GM12878 (cell line): ENCODE measurements at regions not wholly inside any gene's neighbourhood (a gene's known extent, or its start where the extent isn't known, plus 50 kb on each side); places are given as distances from the start of the nearest gene placed in this dataset.

ENCODE experiments used
- ATAC-seq: fragments of 200-7000 bp; cut with Tn5 transposase; 3 replicates; pipeline ENCODE4 v1.9.1; 2020; ENCODE audit warnings: mild to moderate bottlenecking, moderate library complexity
- BruUV-seq: library from RNA; stranded (reverse); fragments of 400-500 nt; replicated peaks from 2 replicates; lab custom pipeline; 2021; lab: Mats Ljungman, UMichigan
- CTCF ChIA-PET: fragments of 300-600 bp; sonication (Branson Sonifier 250); formaldehyde crosslinking; extraction: SDS; loops from one replicate; lab custom pipeline; 2021; ENCODE audit warnings: inconsistent platforms; lab: Yijun Ruan, JAX
- POLR2A ChIA-PET: fragments of 350-600 bp; formaldehyde crosslinking; extraction: SDS; loops from one replicate; lab custom pipeline; 2021; ENCODE audit warnings: inconsistent platforms; lab: Charles Lee
- RAD21 ChIA-PET: fragments of 300-600 bp; sonication (Branson Sonifier 250); formaldehyde crosslinking; loops from one replicate; lab custom pipeline; 2023; ENCODE audit warnings: antibody characterized with exemption; ENCODE audit not compliant: unreplicated experiment; lab: Charles Lee
- SMC1A ChIA-PET: fragments of 300-600 bp; sonication (Branson Sonifier 250); formaldehyde crosslinking; loops from one replicate; lab custom pipeline; 2023; ENCODE audit not compliant: unreplicated experiment, uncharacterized antibody; lab: Charles Lee
- DNase-seq: peaks from one replicate; pipeline ENCODE4 v3.0.0-alpha.2; 2011; ENCODE audit warnings: low read depth, low spot score
- FAIRE-seq: peaks from 3 replicates; lab custom pipeline; 2011; peaks lifted over from hg19 to GRCh38; lab: Jason Lieb, UNC
- H2AFZ ChIP-seq: 2 replicates; pipeline ENCODE4 v1.6.0; 2011; ENCODE audit warnings: low read depth, low read length, control low read depth; ENCODE audit not compliant: control insufficient read depth
- H3K27ac ChIP-seq: 2 replicates; pipeline ENCODE4 v1.5.1; 2011; ENCODE audit warnings: control low read depth; ENCODE audit not compliant: control insufficient read depth, insufficient read depth
- H3K27me3 ChIP-seq, 2 experiments: replicated peaks in 1 of 2; 2 replicates each; pipeline versions ENCODE4 v1.6.0 to v1.6.1; 2011; ENCODE audit warnings: low read length in 1 of 2; ENCODE audit not compliant: control insufficient read depth in 2 of 2, insufficient read depth in 2 of 2
- H3K36me3 ChIP-seq, 2 experiments: 2 replicates each; pipeline ENCODE4 v1.5.1; 2011; ENCODE audit warnings: low read length in 1 of 2; ENCODE audit not compliant: control insufficient read depth in 2 of 2, insufficient read depth in 2 of 2
- H3K4me1 ChIP-seq: 2 replicates; pipeline ENCODE4 v1.6.1; 2011; ENCODE audit warnings: mild to moderate bottlenecking, low read length, moderate library complexity, mixed read lengths; ENCODE audit not compliant: control insufficient read depth, insufficient read depth
- H3K4me2 ChIP-seq: 2 replicates; pipeline ENCODE4 v1.6.0; 2011; ENCODE audit warnings: control low read depth; ENCODE audit not compliant: control insufficient read depth, insufficient read depth
- H3K4me3 ChIP-seq: fragments of 200-600 bp; sonication (generic); 2 replicates; pipeline ENCODE4 v1.5.1; 2016
- H3K79me2 ChIP-seq: 2 replicates; pipeline ENCODE4 v1.6.0; 2011; ENCODE audit warnings: low read length; ENCODE audit not compliant: control insufficient read depth, insufficient read depth
- H3K9ac ChIP-seq: 2 replicates; pipeline ENCODE4 v1.8.0; 2011; ENCODE audit warnings: low read length, control low read depth, mixed read lengths; ENCODE audit not compliant: control insufficient read depth, insufficient read depth
- H3K9me3 ChIP-seq: replicated peaks from 3 replicates; pipeline ENCODE4 v1.5.1; 2011; ENCODE audit warnings: mild to moderate bottlenecking, low read length; ENCODE audit not compliant: control insufficient read depth, insufficient read depth
- H4K20me1 ChIP-seq: 2 replicates; pipeline ENCODE4 v1.6.0; 2011; ENCODE audit not compliant: control insufficient read depth, insufficient read depth
- CBX3 ChIP-seq: fragments of 200-600 bp; sonication (generic); IDR thresholded peaks from 2 replicates; pipeline ENCODE4 v1.6.1; 2016; ENCODE audit warnings: low read depth, borderline replicate concordance
- ESRRA ChIP-seq: IDR thresholded peaks from 2 replicates; pipeline ENCODE4 v1.6.1; 2012; ENCODE audit warnings: mild to moderate bottlenecking, low read length, improper control_type of control experiment
- EZH2 ChIP-seq: IDR thresholded peaks from 2 replicates; pipeline ENCODE4 v1.6.1; 2012; ENCODE audit warnings: low read depth, mild to moderate bottlenecking, control low read depth, inconsistent platforms, low read length, borderline replicate concordance; ENCODE audit not compliant: control insufficient read depth
- FOS ChIP-seq: IDR thresholded peaks from 3 replicates; pipeline ENCODE4 v1.6.1; 2011; ENCODE audit warnings: borderline replicate concordance; ENCODE audit not compliant: insufficient read length; ENCODE audit errors: extremely low read depth
- GABPA ChIP-seq: IDR thresholded peaks from 2 replicates; pipeline ENCODE4 v1.6.1; 2014; ENCODE audit warnings: antibody characterized with exemption, low read depth, mild to moderate bottlenecking, inconsistent platforms
- NFYA ChIP-seq: IDR thresholded peaks from 2 replicates; pipeline ENCODE4 v1.6.1; 2011; ENCODE audit warnings: low read depth, mild to moderate bottlenecking, low read length, improper control_type of control experiment, borderline replicate concordance
- SMARCA5 ChIP-seq: fragments of 450-650 bp; IDR thresholded peaks from 2 replicates; pipeline ENCODE4 v1.6.1; 2017; ENCODE audit warnings: mild to moderate bottlenecking
- TCF3 ChIP-seq: IDR thresholded peaks from 2 replicates; pipeline ENCODE4 v1.6.1; 2012; ENCODE audit warnings: low read depth, mild to moderate bottlenecking, low read length, borderline replicate concordance; ENCODE audit not compliant: insufficient read depth
- ZSCAN29 ChIP-seq: fragments of 450-650 bp; IDR thresholded peaks from 2 replicates; pipeline ENCODE4 v1.6.1; 2017; ENCODE audit warnings: mild to moderate bottlenecking, moderate library complexity
- WGBS: methylation state at CpG from one replicate; pipeline ENCODE4 v1.1.6; 2016; ENCODE audit warnings: low lambda C conversion rate; ENCODE audit not compliant: insufficient replicate concordance, insufficient coverage; ENCODE audit errors: missing lambda C conversion rate; 5-methylcytosine and 5-hydroxymethylcytosine counted together
- in situ Hi-C: fragments of 300-500 bp; cut with MboI; formaldehyde crosslinking; loops from 9 replicates; pipeline ENCODE4 v1.14.3; 2018; ENCODE audit warnings: mixed read lengths
- intact Hi-C: fragments of 100-400 bp; cut with micrococcal nuclease; formaldehyde crosslinking; loops from one replicate; pipeline ENCODE4 v1.14.2; 2022; ENCODE audit not compliant: unreplicated experiment
- TF ChIP-seq, protein P1 (sequence below): fragments of 450-650 bp; IDR thresholded peaks from 2 replicates; pipeline ENCODE4 v1.6.1; 2014; ENCODE audit warnings: mild to moderate bottlenecking

GRCh38 chr22:49380095-49380827, 447.4 kb downstream of the BRD1 start:
- Histone ChIP-seq H2AFZ (no peak overlapping the region), H3K4me1 (no peaks in the 10 kb centered on the region), H3K9me3 (no peaks in the 10 kb centered on the region; the same call in 2 of the 3 replicates), H3K79me2 (no peaks in the 10 kb centered on the region), H4K20me1 (no peaks in the 10 kb centered on the region), H3K9ac (no peak overlapping the region), H3K4me3 (no peak overlapping the region), H3K27me3 (no peaks in the 10 kb centered on the region), H3K36me3 (no peaks in the 10 kb centered on the region), H3K27ac (no peak overlapping the region), H3K4me2 (no peak overlapping the region)
- in situ Hi-C loops (no loop called here), intact Hi-C loops (no loop called here)
- ATAC-seq, result no peak
- TF ChIP-seq TCF3 (no peak), ZSCAN29 (no peak), GABPA (no peak), CBX3 (no peak), SMARCA5 (no peak), NFYA (no peak), ESRRA (no peak), FOS (no peak), EZH2 (no peak)
- TF ChIP-seq, protein P1, sequence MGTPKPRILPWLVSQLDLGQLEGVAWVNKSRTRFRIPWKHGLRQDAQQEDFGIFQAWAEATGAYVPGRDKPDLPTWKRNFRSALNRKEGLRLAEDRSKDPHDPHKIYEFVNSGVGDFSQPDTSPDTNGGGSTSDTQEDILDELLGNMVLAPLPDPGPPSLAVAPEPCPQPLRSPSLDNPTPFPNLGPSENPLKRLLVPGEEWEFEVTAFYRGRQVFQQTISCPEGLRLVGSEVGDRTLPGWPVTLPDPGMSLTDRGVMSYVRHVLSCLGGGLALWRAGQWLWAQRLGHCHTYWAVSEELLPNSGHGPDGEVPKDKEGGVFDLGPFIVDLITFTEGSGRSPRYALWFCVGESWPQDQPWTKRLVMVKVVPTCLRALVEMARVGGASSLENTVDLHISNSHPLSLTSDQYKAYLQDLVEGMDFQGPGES, result no peak
- ChIA-PET SMC1A (no interaction called here), POLR2A (no interaction called here), CTCF (no interaction called here), RAD21 (no interaction called here)
- no TSS peak for BruUV-seq
- 3% methylated on average over 12 of the region's 12 CpGs for WGBS
- FAIRE-seq, result no peak
- DNase-seq, result no peak
